ENCODE measurements at regions not wholly inside any gene's neighbourhood (a gene's known extent, or its start where the extent isn't known, plus 50 kb on each side); places are given as distances from the start of the nearest gene placed in this dataset.

DNA sequence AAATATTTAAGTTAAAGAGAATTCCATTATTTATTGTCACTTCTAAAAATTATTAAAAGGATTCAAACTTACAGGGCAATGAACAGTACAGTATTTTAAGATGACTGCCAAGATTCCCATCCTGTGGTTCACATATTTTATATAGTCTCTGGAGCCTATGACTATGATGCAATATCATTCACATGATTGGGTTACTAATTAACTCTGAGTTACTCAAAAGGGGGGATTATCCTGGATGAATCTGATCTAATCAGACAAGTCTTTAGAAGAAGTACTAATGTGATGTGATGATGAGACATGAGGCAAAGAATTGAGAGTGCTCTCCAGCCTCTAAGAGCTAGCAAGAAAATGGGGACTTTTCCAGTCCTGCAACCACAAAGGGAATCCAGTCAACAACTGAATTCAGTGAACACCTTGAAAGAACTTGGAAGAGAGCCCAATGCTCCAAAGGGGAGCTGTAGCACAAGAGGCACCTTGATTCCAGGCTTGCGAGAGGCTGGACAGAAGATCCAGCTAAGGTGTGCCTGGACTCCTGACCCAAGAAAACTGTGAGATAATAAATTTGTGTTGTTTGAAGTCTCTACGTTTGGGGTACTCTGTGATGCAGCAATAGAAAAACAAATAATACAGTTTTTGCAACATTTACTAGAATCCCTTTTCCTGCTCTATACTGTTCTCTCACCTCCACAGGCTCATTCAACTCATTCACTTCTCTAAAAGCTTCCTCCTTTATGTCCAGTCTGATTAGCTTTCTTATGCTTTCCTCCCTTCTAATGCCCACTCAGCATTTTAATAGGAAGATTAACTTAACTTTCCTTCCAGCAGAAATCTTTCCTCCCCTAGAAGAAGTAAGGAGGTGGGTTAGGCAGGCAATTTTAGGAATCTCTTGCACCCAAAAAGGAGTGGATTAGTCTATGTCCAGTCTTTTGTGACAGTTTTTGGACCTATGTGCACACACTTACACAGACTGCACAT, 133.8 kb upstream of the LCORL start:
- TF ChIP-seq, protein P1, sequence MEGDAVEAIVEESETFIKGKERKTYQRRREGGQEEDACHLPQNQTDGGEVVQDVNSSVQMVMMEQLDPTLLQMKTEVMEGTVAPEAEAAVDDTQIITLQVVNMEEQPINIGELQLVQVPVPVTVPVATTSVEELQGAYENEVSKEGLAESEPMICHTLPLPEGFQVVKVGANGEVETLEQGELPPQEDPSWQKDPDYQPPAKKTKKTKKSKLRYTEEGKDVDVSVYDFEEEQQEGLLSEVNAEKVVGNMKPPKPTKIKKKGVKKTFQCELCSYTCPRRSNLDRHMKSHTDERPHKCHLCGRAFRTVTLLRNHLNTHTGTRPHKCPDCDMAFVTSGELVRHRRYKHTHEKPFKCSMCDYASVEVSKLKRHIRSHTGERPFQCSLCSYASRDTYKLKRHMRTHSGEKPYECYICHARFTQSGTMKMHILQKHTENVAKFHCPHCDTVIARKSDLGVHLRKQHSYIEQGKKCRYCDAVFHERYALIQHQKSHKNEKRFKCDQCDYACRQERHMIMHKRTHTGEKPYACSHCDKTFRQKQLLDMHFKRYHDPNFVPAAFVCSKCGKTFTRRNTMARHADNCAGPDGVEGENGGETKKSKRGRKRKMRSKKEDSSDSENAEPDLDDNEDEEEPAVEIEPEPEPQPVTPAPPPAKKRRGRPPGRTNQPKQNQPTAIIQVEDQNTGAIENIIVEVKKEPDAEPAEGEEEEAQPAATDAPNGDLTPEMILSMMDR (conservative IDR thresholded peaks at IDR 0.05), result no peak
- H2BK20ac ChIP-seq (ENCODE audit: low read depth, low read length, poor library complexity, severe bottlenecking), result no peak overlapping the region
- H3K79me2 ChIP-seq (ENCODE audit: insufficient read depth, low read length), result no peaks in the 10 kb centered on the region
- peaks cover 0 to 3% of the 10 kb centered on the region in 2 experiments; a peak in 2 of 4 replicates for H3K4me1 Mint-ChIP-seq
- H3K23ac ChIP-seq (ENCODE audit: insufficient read length, low read depth, low read length), result no peak overlapping the region
- no peak overlapping the region for H3K4me2 ChIP-seq (ENCODE audit: insufficient read depth, insufficient read length, low read length)
- H3K36me3 Mint-ChIP-seq (ENCODE audit: insufficient read depth in 1 of 3, low read depth in 3 of 3), result no peaks in the 10 kb centered on the region; a peak in 1 of 7 replicates
- no peak overlapping the region for H2AFZ ChIP-seq (ENCODE audit: low read length)
- H3T11ph ChIP-seq (ENCODE audit: low read length), result no peak overlapping the region
- no peak overlapping the region for H2BK5ac ChIP-seq (ENCODE audit: insufficient read length, low read length)
- no peak overlapping the region for H3K56ac ChIP-seq (ENCODE audit: insufficient read length, low read depth, low read length)
- no peaks in the 10 kb centered on the region for H3K4me1 ChIP-seq (ENCODE audit: insufficient read depth, low read length)
- no peak overlapping the region for H3K27ac Mint-ChIP-seq
- no peak overlapping the region for H3K9ac ChIP-seq (ENCODE audit: extremely low read depth, insufficient read length, low read length)
- no peak overlapping the region for H4K8ac ChIP-seq (replicated peaks; ENCODE audit: insufficient read length, low read depth, low read length)
- H3K27ac ChIP-seq (ENCODE audit: insufficient read length, low read depth, low read length), result no peak overlapping the region
- no peak overlapping the region for H3K4me3 Mint-ChIP-seq
- no peaks in the 10 kb centered on the region for H3K9me3 ChIP-seq (ENCODE audit: control insufficient read depth, low read depth, low read length)
- no peak overlapping the region for H3K18ac ChIP-seq (ENCODE audit: insufficient read length, low read depth, low read length)
- H2BK15ac ChIP-seq (ENCODE audit: low read depth, low read length), result no peak overlapping the region
- H3K27me3 ChIP-seq (ENCODE audit: insufficient read depth, low read length), result no peaks in the 10 kb centered on the region
- no peak overlapping the region for H3K4ac ChIP-seq (ENCODE audit: low read depth, low read length)
- H4K91ac ChIP-seq (ENCODE audit: insufficient read length, low read depth, low read length), result no peak overlapping the region
- peaks cover 2 to 4% of the 10 kb centered on the region in 2 experiments; a peak in 3 of 5 replicates for H3K9me3 Mint-ChIP-seq
- H3K27me3 Mint-ChIP-seq (ENCODE audit: low read depth), result no peaks in the 10 kb centered on the region
- no peak for DNase-seq
- no peak overlapping the region for H2BK12ac ChIP-seq (ENCODE audit: insufficient read length, low read depth, low read length)
- H4K20me1 ChIP-seq (ENCODE audit: control insufficient read depth, insufficient read depth, insufficient read length), result no peaks in the 10 kb centered on the region
- H2AK5ac ChIP-seq (ENCODE audit: insufficient read length, low read length), result no peak overlapping the region
- no CpG with 5 or more reads among the region's 2 CpGs for WGBS (ENCODE audit: extremely low coverage, insufficient read length, low lambda C conversion rate)
- no peaks in the 10 kb centered on the region for H3K79me1 ChIP-seq (ENCODE audit: insufficient read depth, low read depth, low read length, poor library complexity, severe bottlenecking)
- H3K14ac ChIP-seq (ENCODE audit: insufficient read depth, low read length), result no peak overlapping the region
- no peak overlapping the region for H2BK120ac ChIP-seq (ENCODE audit: low read depth, low read length, poor library complexity, severe bottlenecking)
- H4K5ac ChIP-seq (ENCODE audit: insufficient read length, low read depth, low read length), result no peak overlapping the region
- H3K23me2 ChIP-seq (ENCODE audit: insufficient read length, low read depth, low read length, poor library complexity, severe bottlenecking), result no peaks in the 10 kb centered on the region
